HG03457 (cell line): ENCODE measurements at regions not wholly inside any gene's neighbourhood (a gene's known extent, or its start where the extent isn't known, plus 50 kb on each side); places are given as distances from the start of the nearest gene placed in this dataset.

Experiments
- ATAC-seq: cut with Tn5 transposase; IDR thresholded peaks from one replicate; pipeline ENCODE4 v1.9.1; 2021; ENCODE audit warnings: moderate number of reproducible peaks; ENCODE audit not compliant: unreplicated experiment

DNA sequence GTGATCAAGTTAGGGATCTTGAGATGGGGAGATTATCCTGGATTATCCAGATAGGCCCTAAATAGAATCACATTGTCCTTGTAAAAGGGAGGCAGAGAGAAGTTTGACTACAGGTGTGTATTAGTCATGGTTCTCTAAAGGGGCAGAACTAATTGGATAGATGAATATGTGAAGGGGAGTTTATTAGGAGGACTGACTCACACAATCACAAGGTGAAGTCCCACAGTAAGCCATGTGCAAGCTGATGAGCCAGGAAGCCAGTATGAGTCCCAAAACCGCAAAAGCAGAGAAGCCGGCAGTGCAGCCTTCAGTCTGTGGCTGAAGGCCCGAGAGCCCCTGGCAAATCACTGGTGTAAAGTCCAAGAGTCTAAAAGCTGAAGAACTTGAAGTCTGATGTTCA lies 275.8 kb downstream of the KCNS3 start:
- no peak for ATAC-seq

DNA sequence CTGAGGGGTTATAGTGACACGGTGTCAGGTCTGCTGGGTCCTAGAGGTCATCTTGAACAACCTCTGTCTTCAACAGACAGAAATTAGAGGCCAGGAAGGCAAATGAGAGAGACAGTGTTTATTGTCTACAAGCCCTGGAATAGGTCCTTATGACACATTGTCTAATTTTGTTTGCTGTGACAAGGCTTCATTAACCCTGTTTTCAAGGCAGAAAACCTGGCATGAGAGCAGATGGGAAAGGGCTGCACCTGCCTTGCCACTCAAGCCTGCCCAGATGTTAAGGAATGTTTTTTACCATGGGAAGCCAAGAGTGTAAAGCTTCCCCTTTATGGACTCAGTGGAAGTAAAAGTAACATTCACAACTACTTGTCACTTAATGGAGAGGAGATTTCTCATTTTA lies 275.3 kb downstream of the KCNS3 start:
- ATAC-seq, result no peak

DNA sequence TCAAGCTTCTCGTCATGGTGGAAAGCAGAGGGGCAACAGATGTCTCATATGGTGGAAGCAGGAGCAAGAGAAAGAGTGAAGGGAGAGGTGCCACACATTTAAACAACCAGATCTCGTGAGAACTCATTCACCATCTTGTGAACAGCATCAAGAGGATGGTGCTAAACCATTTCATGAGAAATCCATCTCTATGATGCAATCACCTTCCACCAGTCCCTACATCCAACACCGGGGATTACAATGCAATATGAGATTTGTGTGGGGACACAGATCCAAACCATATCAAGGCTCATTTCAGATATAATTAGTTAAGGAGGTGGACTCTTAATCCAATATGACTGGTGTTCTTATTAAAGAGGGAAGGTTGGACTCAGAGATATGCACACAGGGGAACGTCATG lies 272.8 kb downstream of the KCNS3 start:
- ATAC-seq, result no peak

GRCh38 chr2:18149660-18150246 lies 271.3 kb downstream of the KCNS3 start:
- no peak for ATAC-seq

DNA sequence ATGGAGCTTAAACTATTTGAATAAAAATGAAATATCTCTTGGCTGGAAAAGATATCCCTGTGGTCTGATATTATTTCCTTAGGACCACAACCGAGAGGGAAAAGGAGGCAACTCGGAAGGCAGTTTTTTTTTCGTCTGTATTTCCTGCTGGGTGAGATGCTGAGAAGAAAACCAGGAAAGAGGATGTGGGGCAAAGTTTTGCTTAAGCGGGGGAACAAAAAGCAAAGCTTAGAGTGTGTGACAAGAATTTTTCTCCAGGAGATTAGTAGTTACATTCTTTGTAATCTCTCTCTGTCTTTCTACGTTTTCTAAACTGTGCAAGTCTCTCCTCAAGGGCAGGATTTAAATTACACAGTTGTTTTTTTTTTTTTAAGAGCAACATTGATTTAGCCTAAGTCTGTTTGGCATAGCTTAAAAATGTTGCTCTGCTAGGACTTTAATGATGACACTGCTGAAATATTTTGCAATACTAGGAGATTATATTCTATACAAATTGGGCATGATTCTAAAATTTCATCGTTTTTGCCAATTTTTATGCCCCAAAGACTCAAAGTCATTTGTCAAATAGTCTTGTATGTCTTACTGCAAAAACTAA lies 258.5 kb downstream of the KCNS3 start:
- ATAC-seq, result no peak

DNA sequence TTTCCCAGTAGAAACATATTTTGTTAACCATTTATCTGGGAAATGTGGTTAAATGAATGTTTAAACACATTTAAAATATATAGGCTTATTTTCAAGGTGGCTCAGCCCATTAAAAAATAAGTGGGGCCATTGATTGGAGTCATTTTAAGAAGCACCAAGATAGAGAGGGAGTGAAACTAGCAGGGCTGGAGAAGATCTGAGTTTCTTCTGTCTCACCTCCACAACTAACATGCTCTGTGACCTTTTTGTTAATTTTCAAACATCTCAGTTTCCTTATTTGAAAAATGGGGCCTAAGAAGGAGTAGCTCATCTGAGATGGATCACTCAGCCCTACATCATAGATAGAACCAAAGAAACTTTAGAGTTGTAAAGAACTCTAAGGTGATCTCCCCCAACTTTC lies 254.8 kb downstream of the KCNS3 start:
- no peak for ATAC-seq

GRCh38 chr2:18132697-18133096 lies 254.2 kb downstream of the KCNS3 start:
- ATAC-seq, result no peak

- ATAC-seq, result no peak
Measured at GRCh38 chr2:18131761-18132160, 253.3 kb downstream of the KCNS3 start.

DNA sequence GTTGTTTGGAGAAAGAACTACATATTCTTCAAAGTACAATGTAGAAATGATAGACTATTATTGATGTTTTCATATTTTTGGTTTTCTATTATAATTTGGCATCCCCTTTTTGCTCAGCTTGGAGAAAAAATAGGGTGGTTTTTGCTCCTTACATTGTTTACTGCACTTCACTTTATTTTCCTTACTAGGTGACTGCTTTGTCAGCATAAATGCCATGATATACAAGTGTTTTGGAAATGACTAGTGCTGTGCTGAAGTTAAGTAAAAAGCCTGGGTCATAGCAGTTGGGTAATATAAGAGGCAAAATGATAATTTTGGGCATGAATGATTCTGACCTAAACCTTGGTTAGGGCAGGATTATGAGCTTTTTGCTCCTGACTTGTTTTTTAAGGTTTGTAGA lies 250.9 kb downstream of the KCNS3 start:
- ATAC-seq, result no peak

DNA sequence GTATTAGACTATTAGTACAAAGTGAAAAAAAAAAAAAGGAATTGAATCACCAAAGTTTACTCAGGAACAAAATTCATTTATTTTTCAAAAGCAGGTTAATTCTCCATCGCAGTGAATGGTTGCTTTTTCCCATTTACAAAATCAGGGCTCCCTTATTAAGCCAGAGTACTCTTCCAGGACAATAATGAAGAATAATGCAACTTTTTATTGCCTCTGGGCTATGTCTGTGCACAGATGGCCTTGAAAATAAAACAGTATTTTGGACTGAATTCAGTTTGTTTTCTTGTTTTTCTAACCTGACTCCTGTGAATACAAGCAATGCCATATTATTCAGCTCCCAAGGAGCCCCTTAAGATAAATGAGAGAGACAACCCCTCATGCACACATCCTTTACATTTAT lies 246.8 kb downstream of the KCNS3 start:
- ATAC-seq, result no peak

- ATAC-seq, result no peak
Measured at GRCh38 chr2:18124116-18124835, 245.8 kb downstream of the KCNS3 start.

GRCh38 chr2:18123577-18123976 lies 245.1 kb downstream of the KCNS3 start:
- no peak for ATAC-seq

GRCh38 chr2:18123211-18123570 lies 244.7 kb downstream of the KCNS3 start:
- ATAC-seq, result no peak

DNA sequence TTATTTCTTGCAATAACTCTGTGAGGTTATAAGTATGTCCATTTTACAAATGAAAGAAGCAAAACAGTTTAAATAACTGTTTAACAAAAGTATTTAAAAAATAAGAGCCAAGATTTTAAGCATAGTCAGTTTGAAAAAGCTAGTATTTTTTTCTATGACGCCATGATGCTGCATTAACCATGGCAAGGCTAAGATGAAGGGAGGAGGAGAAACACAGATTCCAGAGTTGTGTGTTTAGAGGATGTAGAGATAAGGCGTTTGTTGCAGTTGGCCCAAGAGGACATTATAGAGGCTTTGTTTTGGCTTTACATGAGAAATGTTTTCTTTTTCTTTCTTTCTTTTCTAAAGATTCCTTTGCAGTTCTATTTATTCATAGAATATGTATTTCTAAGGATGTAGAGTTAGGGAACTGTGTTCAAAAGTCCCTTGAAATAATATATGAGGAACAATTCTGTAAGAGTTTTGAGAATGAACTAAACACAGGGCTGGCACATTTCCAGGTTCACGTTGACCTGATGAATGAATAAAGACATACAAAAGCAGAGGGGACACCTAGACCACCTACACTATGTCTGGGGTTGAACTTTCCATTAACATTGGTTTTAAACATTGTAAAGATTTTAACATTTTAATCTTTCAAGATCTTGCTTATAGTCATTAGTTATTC lies 244.2 kb downstream of the KCNS3 start:
- ATAC-seq, result no peak

GRCh38 chr2:18119883-18120282 lies 241.4 kb downstream of the KCNS3 start:
- no peak for ATAC-seq

- no peak for ATAC-seq
Measured at GRCh38 chr2:18118703-18119102, 240.2 kb downstream of the KCNS3 start.

GRCh38 chr2:18117592-18117991 lies 239.1 kb downstream of the KCNS3 start:
- peak; percentile 78 for ATAC-seq

DNA sequence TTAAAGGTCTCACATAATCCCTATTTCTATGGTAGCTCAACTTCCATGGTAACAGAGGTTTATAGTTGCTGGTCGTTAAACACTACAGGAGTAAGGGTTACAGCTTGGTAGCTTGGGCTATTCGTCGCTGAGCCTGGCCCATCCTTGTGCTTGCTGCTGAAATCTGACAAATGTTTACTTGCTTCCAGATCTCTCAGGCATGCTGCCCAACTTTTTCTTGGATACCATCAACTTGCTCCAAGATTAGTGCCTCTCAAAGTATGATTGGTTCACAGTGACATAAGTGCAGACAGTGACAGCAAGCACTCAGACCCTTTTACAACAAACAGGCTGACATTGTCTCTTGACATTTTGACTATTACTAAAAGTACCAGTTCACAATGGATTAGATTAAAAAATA lies 231.8 kb downstream of the KCNS3 start:
- ATAC-seq, result no peak

- ATAC-seq, result no peak
Measured at GRCh38 chr2:18106841-18107240, 228.4 kb downstream of the KCNS3 start.

DNA sequence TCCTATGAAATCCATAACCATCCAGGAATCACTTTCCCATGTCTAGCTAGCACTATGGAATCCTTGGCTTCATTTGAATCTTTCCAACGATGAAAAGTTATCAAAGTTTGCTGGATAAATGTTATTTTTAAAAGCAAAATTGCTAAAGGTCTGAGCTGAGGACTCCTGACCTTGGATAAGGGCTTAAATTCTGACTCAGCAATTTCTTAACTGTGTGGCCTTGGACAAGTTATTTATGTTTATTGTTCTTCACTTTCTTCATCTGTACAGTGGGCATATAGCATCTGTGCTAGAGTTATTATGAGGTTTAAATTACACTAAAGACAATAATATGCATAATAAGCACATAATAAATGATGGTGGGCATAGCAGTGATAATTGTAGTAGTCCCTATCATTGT lies 227.5 kb downstream of the KCNS3 start:
- ATAC-seq, result no peak

DNA sequence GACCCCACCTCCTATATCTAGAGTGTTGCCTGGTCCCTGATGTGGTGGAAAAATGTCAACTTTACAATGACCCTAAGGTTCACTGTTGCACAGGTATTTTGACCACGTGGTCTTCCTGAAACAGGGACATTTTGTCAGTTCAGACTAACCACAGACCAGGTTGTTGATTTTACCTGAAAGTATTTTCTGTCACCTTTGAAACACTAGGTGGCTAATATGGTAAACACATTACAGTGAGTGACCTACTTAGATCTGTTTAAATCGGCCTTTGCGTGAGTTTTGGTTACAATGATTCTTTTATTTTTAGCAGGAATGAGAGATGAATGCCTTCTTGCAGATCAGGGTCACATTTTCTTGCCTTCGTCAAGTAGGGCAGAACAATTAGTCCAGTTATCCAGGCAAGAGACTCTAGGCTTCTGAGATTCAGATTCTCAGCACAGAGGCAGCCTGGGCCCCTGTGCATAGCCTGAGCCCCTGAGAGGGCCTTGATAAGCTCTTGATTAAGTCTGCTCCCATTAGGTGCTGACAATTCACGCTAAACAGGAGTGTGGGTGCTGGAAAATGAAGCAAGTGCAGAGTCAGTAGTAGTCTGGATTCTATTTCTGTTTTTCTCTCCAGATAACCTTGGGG lies 226.2 kb downstream of the KCNS3 start:
- ATAC-seq, result no peak
